GM19463 (cell line): ENCODE measurements at regions not wholly inside any gene's neighbourhood (a gene's known extent, or its start where the extent isn't known, plus 50 kb on each side); places are given as distances from the start of the nearest gene placed in this dataset.
A peak's percentile ranks its signal among the peaks of the same experiment; 100 is the strongest.
"Not testable (repeated sequence)": the region's sequence is repeated elsewhere in the genome, so short reads cannot be mapped to it uniquely, and the experiment has no call there.

Experiments
- ATAC-seq: cut with Tn5 transposase; IDR thresholded peaks from one replicate; pipeline ENCODE4 v1.9.1; 2021; ENCODE audit warnings: mild to moderate bottlenecking, moderate library complexity; ENCODE audit not compliant: unreplicated experiment

- ATAC-seq: no peak
Measured at GRCh38 chr4:73348185-73348584, 55.9 kb upstream of the ALB start.

DNA sequence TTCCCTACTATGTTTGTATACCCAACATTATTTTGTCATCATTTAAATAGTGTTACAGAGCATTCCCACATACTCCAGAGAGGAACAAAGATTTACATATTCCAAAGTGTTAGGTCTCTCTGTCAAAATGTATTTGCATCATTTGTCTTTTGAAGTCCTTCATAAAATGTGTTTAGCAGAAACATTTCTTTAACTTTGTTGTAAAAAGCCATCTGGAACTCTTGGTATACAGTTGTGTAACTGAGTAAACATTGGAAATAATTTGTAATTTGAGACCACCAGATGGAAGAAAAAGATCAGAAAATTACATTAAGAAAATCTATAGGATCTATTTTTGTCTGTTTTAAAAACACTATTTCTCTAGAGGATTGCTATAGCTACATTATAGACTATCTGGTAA is 56.6 kb upstream of the ALB start:
- ATAC-seq: no peak

GRCh38 chr4:73345399-73345975 is 58.6 kb upstream of the ALB start:
- ATAC-seq: no peak

DNA sequence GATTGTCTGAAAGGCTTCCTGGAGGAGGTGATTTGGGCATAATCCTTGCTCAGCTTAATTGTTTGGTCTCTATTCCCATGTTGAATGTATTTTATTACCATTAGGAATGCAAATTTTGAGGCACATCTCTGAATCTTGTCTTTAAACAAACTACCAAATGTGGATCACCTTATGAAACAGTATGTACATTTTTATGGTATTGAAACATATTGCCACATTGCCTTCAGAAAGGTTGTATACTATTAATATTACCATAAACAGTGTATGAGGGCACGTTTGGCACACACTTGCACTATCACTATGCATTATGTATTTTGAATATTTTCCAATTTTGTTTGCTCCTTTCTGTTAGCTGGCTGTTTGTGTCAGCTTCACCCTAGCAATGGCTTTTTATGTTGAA is 60.0 kb upstream of the ALB start:
- ATAC-seq: no peak

- no peak for ATAC-seq
Measured at GRCh38 chr4:73343432-73343831, 60.7 kb upstream of the ALB start.

GRCh38 chr4:73341454-73341853 is 62.6 kb upstream of the ALB start:
- peak; percentile 76 for ATAC-seq

DNA sequence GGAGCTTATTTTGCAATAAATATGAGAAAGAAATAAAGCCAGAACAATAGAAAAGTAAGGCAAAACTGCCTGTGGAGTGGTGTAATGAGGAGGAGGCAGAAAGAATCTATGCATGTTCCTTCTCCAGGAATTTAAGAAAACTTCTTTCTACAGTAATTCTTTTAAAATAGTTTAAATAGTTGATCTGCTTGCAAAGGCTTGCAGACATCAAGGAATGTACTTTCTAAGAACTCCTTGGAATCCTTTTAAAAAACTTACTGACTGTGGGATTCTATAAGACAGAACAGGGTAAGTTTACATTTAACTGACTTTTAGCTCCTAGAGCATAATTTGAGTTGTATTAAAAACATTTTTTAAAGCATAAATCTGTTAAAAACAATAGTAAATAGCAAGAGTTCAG is 63.2 kb upstream of the ALB start:
- ATAC-seq: no peak

DNA sequence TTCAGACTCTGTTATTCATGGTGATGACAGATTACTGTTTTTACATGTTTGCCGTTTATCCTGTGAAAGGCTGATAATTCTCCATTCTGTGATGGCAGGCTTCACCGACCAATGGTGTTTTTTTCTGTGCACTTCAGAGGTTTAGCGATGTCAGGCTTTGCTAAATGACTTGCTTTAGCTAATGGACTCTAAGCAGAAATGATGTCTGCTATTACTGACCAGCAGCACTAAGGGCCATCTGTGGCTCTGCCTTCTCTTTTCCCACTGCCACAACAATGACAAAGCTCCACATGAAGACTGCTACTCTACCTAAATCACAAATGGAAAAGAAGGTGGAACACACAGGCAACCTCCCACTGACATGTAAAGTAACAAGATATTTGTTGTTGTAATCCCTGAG is 68.4 kb upstream of the ALB start:
- ATAC-seq: no peak

GRCh38 chr4:73332012-73332411 is 72.1 kb upstream of the ALB start:
- not testable (repeated sequence) for ATAC-seq

DNA sequence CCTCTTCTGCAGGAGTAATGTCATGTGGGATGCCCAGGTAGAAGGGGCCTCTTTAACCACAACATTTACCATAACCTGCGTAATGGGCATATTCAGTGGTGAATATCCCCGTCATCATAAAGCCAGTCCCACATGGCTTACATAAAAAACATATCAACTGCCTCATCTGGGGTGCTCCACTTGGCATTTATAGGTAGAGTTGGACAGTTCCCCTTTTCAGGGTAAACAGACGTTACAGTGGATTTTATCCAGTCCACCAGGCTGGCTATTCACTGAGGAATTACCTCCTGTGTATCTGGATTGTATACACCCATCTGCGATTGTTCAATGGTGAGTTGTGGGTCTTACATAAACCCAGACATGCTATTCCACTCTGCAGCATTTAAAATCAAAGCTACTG is 70.7 kb upstream of the ANKRD17 start:
- ATAC-seq: no peak

DNA sequence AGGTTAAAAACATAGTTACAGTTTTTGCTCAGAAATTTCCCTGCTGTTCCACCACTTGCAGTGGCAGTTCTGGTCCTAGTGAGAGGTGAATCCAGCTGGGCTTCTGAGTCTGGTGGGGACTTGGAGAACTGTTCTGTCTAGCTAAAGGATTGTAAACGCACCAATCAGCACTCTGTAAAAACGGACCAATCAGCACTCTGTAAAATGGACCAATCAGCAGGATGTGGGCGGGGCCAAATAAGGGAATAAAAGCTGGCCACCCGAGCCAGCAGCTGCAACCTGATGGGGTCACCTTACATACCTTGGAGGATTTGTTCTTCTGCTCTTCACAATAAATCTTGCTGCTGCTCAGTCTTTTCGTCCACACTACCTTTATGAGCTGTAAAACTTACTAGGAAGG is 67.2 kb upstream of the ANKRD17 start:
- not testable (repeated sequence) for ATAC-seq

- no peak for ATAC-seq
Measured at GRCh38 chr4:73317092-73317491, 58.5 kb upstream of the ANKRD17 start.

GRCh38 chr4:73315091-73315490 is 56.5 kb upstream of the ANKRD17 start:
- ATAC-seq: no peak

DNA sequence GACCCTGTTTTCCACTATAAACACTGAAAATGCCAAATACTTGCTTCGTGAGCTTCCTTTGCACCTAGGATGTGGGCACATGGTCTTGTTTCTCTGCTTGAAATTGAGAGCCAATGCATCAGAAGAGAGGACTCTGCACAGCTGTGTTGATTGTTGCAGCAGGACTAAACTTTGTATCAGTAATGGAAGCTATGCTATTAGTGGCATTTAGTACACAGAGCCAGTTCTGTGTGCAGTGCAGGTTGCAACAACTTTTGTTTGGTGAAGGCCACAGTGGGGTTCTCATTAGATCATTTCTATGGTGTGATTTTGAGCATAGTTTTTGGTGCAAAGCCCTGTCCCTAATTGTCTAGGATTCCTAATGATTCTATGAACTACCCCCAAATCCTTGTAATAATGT is 54.4 kb upstream of the ANKRD17 start:
- ATAC-seq: no peak

GRCh38 chr4:73311428-73311827 is 52.8 kb upstream of the ANKRD17 start:
- no peak for ATAC-seq

DNA sequence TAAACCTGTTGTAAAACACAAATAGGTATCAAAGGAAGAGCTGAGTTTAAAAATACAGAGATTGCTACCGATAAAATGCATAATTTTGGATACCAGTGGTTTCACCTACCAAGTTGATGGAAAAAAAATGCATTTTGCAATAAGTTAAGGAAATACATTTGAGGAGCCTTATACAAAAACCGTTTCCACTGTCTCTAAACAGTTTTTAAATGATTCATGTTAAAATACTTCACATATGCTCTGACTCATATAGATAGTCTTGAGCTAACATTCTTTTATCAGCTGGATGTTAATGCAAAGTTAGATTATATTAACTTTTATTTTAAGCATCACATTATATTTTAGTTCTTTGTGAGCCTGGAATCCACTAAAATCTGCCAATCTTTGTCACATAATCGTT is 50.6 kb upstream of the ANKRD17 start:
- ATAC-seq: no peak
